SK-N-SH (cell line): ENCODE measurements at regions not wholly inside any gene's neighbourhood (a gene's known extent, or its start where the extent isn't known, plus 50 kb on each side); places are given as distances from the start of the nearest gene placed in this dataset.

ENCODE experiments used
- CTCF ChIA-PET: fragments of 300-600, 350-600 bp; formaldehyde crosslinking; extraction: SDS; loops from one replicate; lab custom pipeline; 2021; lab: Yijun Ruan, JAX
- POLR2A ChIA-PET: fragments of 350-600 bp; sonication (Branson Sonifier 250); formaldehyde crosslinking; extraction: SDS; loops from one replicate; lab custom pipeline; 2020; ENCODE audit warnings: antibody characterized with exemption, inconsistent platforms; lab: Yijun Ruan, JAX
- DNase-seq: peaks from one replicate; pipeline ENCODE4 v3.0.0; 2012
- H2AFZ ChIP-seq: fragments of 200-600 bp; sonication (generic); 2 replicates; pipeline ENCODE4 v1.8.1; 2016; ENCODE audit warnings: antibody characterized with exemption, mild to moderate bottlenecking, low read depth
- H3F3A ChIP-seq: fragments of 200-600 bp; sonication (generic); replicated peaks from 2 replicates; pipeline ENCODE3; 2016; ENCODE audit warnings: antibody characterized with exemption, mild to moderate bottlenecking; ENCODE audit not compliant: insufficient read depth
- H3K27ac ChIP-seq, 2 experiments: fragments of 200-500 bp in 1 of 2; fragments of 200-600 bp in 1 of 2; sonication (Bioruptor generic) in 1 of 2; sonication (generic), shearing (Covaris generic) in 1 of 2; 2 replicates each; pipeline versions ENCODE4 v1.5.1 to v1.6.1; 2014 to 2016; ENCODE audit warnings: low read depth in 2 of 2, inconsistent platforms in 1 of 2, low read length in 1 of 2, mild to moderate bottlenecking in 1 of 2, mixed read lengths in 1 of 2
- H3K27me3 ChIP-seq: fragments of 200-600 bp; sonication (generic), shearing (Covaris generic); 2 replicates; pipeline ENCODE4 v1.6.1; 2016; ENCODE audit warnings: mixed run types; ENCODE audit not compliant: insufficient read depth
- H3K36me3 ChIP-seq, 2 experiments: fragments of 200-500 bp in 1 of 2; fragments of 200-600 bp in 1 of 2; sonication (Bioruptor generic) in 1 of 2; sonication (generic) in 1 of 2; replicated peaks in 1 of 2; 2 replicates each; pipeline versions ENCODE3 to v1.5.1; 2014 to 2016; ENCODE audit warnings: low read length in 1 of 2, mild to moderate bottlenecking in 1 of 2; ENCODE audit not compliant: insufficient read depth in 2 of 2, control insufficient read depth in 1 of 2
- H3K4me1 ChIP-seq, 2 experiments: fragments of 200-500 bp in 1 of 2; fragments of 200-600 bp in 1 of 2; sonication (Bioruptor generic) in 1 of 2; sonication (generic), shearing (Covaris generic) in 1 of 2; 2 replicates each; pipeline versions ENCODE4 v1.5.1 to v1.6.1; 2014 to 2016; ENCODE audit warnings: low read depth in 1 of 2, low read length in 1 of 2, mixed run types in 1 of 2; ENCODE audit not compliant: insufficient read depth in 2 of 2, control insufficient read depth in 1 of 2
- H3K4me2 ChIP-seq: fragments of 200-600 bp; sonication (generic), shearing (Covaris generic); 2 replicates; pipeline ENCODE4 v1.6.1; 2017; ENCODE audit warnings: mixed run types
- H3K4me3 ChIP-seq, 2 experiments: fragments of 200-500 bp in 1 of 2; fragments of 200-600 bp in 1 of 2; sonication (Bioruptor generic) in 1 of 2; sonication (generic), shearing (Covaris generic) in 1 of 2; 2 replicates each; pipeline versions ENCODE4 v1.5.1 to v1.8.1; 2014 to 2016; ENCODE audit warnings: low read depth in 2 of 2, inconsistent platforms in 1 of 2, low read length in 1 of 2, mild to moderate bottlenecking in 1 of 2, mixed read lengths in 1 of 2, moderate library complexity in 1 of 2
- H3K79me2 ChIP-seq: fragments of 200-600 bp; sonication (generic); 2 replicates; pipeline ENCODE4 v1.8.1; 2017; ENCODE audit warnings: mild to moderate bottlenecking; ENCODE audit not compliant: insufficient read depth
- H3K9ac ChIP-seq: fragments of 200-600 bp; sonication (generic); 2 replicates; pipeline ENCODE4 v1.6.1; 2017; ENCODE audit warnings: mixed run types
- H3K9me2 ChIP-seq: fragments of 200-600 bp; sonication (generic); 2 replicates; pipeline ENCODE4 v1.6.1; 2017; ENCODE audit warnings: mixed run types
- H3K9me3 ChIP-seq: fragments of 200-600 bp; sonication (generic); 2 replicates; pipeline ENCODE4 v1.6.1; 2017; ENCODE audit warnings: mixed run types, mild to moderate bottlenecking, moderate library complexity
- H4K20me1 ChIP-seq: fragments of 200-600 bp; sonication (generic); 2 replicates; pipeline ENCODE4 v1.6.1; 2017; ENCODE audit warnings: mild to moderate bottlenecking, mixed run types; ENCODE audit not compliant: insufficient read depth
- EP300 ChIP-seq, 2 experiments: IDR thresholded peaks; 2 replicates each; pipeline versions ENCODE4 v1.4.0 to v1.6.1; 2012; ENCODE audit warnings: borderline replicate concordance in 1 of 2, low read depth in 1 of 2, low read length in 1 of 2
- GATA2 ChIP-seq: sonication (generic); formaldehyde crosslinking; IDR thresholded peaks from 2 replicates; pipeline ENCODE4 v1.5.0; 2020; ENCODE audit warnings: mild to moderate bottlenecking, missing genetic modification reagents
- IRF3 ChIP-seq: fragments of 150-350 bp; IDR thresholded peaks from 2 replicates; pipeline ENCODE4 v1.6.1; 2016; ENCODE audit warnings: mild to moderate bottlenecking, low read depth, low read length
- JUND ChIP-seq: IDR thresholded peaks from 2 replicates; pipeline ENCODE4 v1.4.0; 2012
- MAX ChIP-seq: IDR thresholded peaks from 2 replicates; pipeline ENCODE4 v1.4.0; 2012; ENCODE audit warnings: low read depth
- MXI1 ChIP-seq: IDR thresholded peaks from 2 replicates; pipeline ENCODE4 v1.6.1; 2012; ENCODE audit warnings: mild to moderate bottlenecking, low read depth, low read length, improper control_type of control experiment
- POLR2AphosphoS5 ChIP-seq: IDR thresholded peaks from 2 replicates; pipeline ENCODE4 v1.6.1; 2012; ENCODE audit warnings: low read depth, low read length
- REST ChIP-seq: IDR thresholded peaks from 2 replicates; pipeline ENCODE4 v1.6.1; 2012; ENCODE audit warnings: mild to moderate bottlenecking, low read depth, low read length, moderate library complexity
- RXRA ChIP-seq: IDR thresholded peaks from 2 replicates; pipeline ENCODE4 v1.4.0; 2012; ENCODE audit warnings: low read depth, mild to moderate bottlenecking, borderline replicate concordance
- TCF12 ChIP-seq: IDR thresholded peaks from 2 replicates; pipeline ENCODE4 v1.4.0; 2012
- TEAD4 ChIP-seq: IDR thresholded peaks from 2 replicates; pipeline ENCODE4 v1.4.0; 2012; ENCODE audit warnings: mild to moderate bottlenecking, borderline replicate concordance; ENCODE audit not compliant: insufficient read depth
- USF2 ChIP-seq: fragments of 150-350 bp; IDR thresholded peaks from 2 replicates; pipeline ENCODE4 v1.6.1; 2017; ENCODE audit warnings: antibody characterized with exemption, low read length, low read depth, borderline replicate concordance
- YY1 ChIP-seq: IDR thresholded peaks from 2 replicates; pipeline ENCODE4 v1.4.0; 2012; ENCODE audit warnings: low read depth, mild to moderate bottlenecking
- WGBS: methylation state at CpG from one replicate; pipeline ENCODE4 v1.1.6; 2017; ENCODE audit warnings: low lambda C conversion rate; 5-methylcytosine and 5-hydroxymethylcytosine counted together

- no peaks in the 10 kb centered on the region for H3K27me3 ChIP-seq
- no peaks in the 10 kb centered on the region for H3K9me2 ChIP-seq
- no peak overlapping the region for H2AFZ ChIP-seq
- no peak overlapping the region for H3K4me2 ChIP-seq
- DNase-seq, result no peak
- H3K9me3 ChIP-seq, result no peaks in the 10 kb centered on the region
- H3K36me3 ChIP-seq, result no peaks in the 10 kb centered on the region
- TF ChIP-seq GATA2 (CRISPR knock-in tag), result no peak
- no peak for TF ChIP-seq IRF3
- no peak for TF ChIP-seq POLR2AphosphoS5
- no peak for TF ChIP-seq MXI1
- TF ChIP-seq REST, result no peak
- TF ChIP-seq TCF12, result no peak
- TF ChIP-seq YY1, result no peak
- no peak for TF ChIP-seq EP300 (IDR thresholded peaks at IDR 0.05; ENCODE audit: borderline replicate concordance in 1 of 2, low read depth in 1 of 2, low read length in 1 of 2)
- no peak for TF ChIP-seq RXRA
- TF ChIP-seq, all 33 proteins: peak for 0
- 68% methylated on average over 4 of the region's 4 CpGs for WGBS
- Histone ChIP-seq H4K20me1 (no peaks in the 10 kb centered on the region), H3K4me3 (no peak overlapping the region), H3K79me2 (no peaks in the 10 kb centered on the region), H3K9ac (no peak overlapping the region), H3K27ac (no peak overlapping the region), H3F3A (no peaks in the 10 kb centered on the region), H3K4me1 (peaks cover 0 to 24% of the 10 kb centered on the region in 2 experiments; a peak in 2 of 4 replicates)
- ChIA-PET POLR2A (no interaction called here), CTCF (interaction anchor here (0.6 kb wide), 1 partner anchor 298 kb away, joined by 3 read pairs; no protein-coding TSS in a partner anchor)
These were observed 388.0 kb downstream of the PLPP3 start for GRCh38 chr1:56191369-56191768.

- H3K9me3 ChIP-seq, result no peaks in the 10 kb centered on the region
- no peak for TF ChIP-seq USF2
- TF ChIP-seq MAX, result no peak
- no peak for TF ChIP-seq TEAD4
- no peak for TF ChIP-seq JUND
- TF ChIP-seq, all 33 proteins: peak for 0
- peaks cover 0 to 28% of the 10 kb centered on the region in 2 experiments; a peak in 2 of 4 replicates for H3K4me1 ChIP-seq
- ChIA-PET CTCF (interaction anchor here (0.6 kb wide), 1 partner anchor 298 kb away, joined by 3 read pairs; no protein-coding TSS in a partner anchor), POLR2A (no interaction called here)
- no peaks in the 10 kb centered on the region for H3K36me3 ChIP-seq
- H2AFZ ChIP-seq, result no peak overlapping the region
- no peak overlapping the region for H3K4me3 ChIP-seq
- no peak overlapping the region for H3K9ac ChIP-seq
- 74% methylated on average over 6 of the region's 7 CpGs for WGBS
- H3K4me2 ChIP-seq, result no peak overlapping the region
- no peaks in the 10 kb centered on the region for H3F3A ChIP-seq
- H3K9me2 ChIP-seq, result no peaks in the 10 kb centered on the region
- H3K27ac ChIP-seq, result no peak overlapping the region; a peak in 1 of 4 replicates
- H3K79me2 ChIP-seq, result no peaks in the 10 kb centered on the region
- DNase-seq, result no peak
- no peaks in the 10 kb centered on the region for H3K27me3 ChIP-seq
- H4K20me1 ChIP-seq, result no peaks in the 10 kb centered on the region
These were observed 388.5 kb downstream of the PLPP3 start for GRCh38 chr1:56190806-56191365.
